Ishikawa (cell line): ENCODE measurements at regions not wholly inside any gene's neighbourhood (a gene's known extent, or its start where the extent isn't known, plus 50 kb on each side); places are given as distances from the start of the nearest gene placed in this dataset.
A peak's percentile ranks its signal among the peaks of the same experiment; 100 is the strongest.

ENCODE experiments used
- CEBPB ChIP-seq: IDR thresholded peaks from 2 replicates; pipeline ENCODE4 v1.6.1; 2012
- CREB1 ChIP-seq: IDR thresholded peaks from 2 replicates; pipeline ENCODE4 v1.6.1; 2012; ENCODE audit warnings: low read depth
- EGR1 ChIP-seq: IDR thresholded peaks from 2 replicates; pipeline ENCODE4 v1.6.1; 2012
- EP300 ChIP-seq: IDR thresholded peaks from 2 replicates; pipeline ENCODE4 v1.6.1; 2012; ENCODE audit warnings: borderline replicate concordance
- FOXM1 ChIP-seq: IDR thresholded peaks from 2 replicates; pipeline ENCODE4 v1.6.1; 2012; ENCODE audit warnings: low read depth, borderline replicate concordance
- MAX ChIP-seq: IDR thresholded peaks from 2 replicates; pipeline ENCODE4 v1.6.1; 2012
- NFIC ChIP-seq: IDR thresholded peaks from 2 replicates; pipeline ENCODE4 v1.6.1; 2012
- RAD21 ChIP-seq: IDR thresholded peaks from 2 replicates; pipeline ENCODE4 v1.6.1; 2012; ENCODE audit warnings: low read depth
- REST ChIP-seq: IDR thresholded peaks from 2 replicates; pipeline ENCODE4 v1.6.1; 2012; ENCODE audit warnings: low read depth, mild to moderate bottlenecking
- TAF1 ChIP-seq: IDR thresholded peaks from 2 replicates; pipeline ENCODE4 v1.6.1; 2012; ENCODE audit warnings: low read depth, mild to moderate bottlenecking
- TCF12 ChIP-seq: IDR thresholded peaks from 2 replicates; pipeline ENCODE4 v1.6.1; 2012; ENCODE audit warnings: low read depth
- TEAD4 ChIP-seq: IDR thresholded peaks from 2 replicates; pipeline ENCODE4 v1.6.1; 2012
- USF1 ChIP-seq: IDR thresholded peaks from 2 replicates; pipeline ENCODE4 v1.6.1; 2012
- YY1 ChIP-seq: IDR thresholded peaks from 2 replicates; pipeline ENCODE4 v1.6.1; 2012; ENCODE audit warnings: low read depth
- ZBTB7A ChIP-seq: IDR thresholded peaks from 2 replicates; pipeline ENCODE4 v1.6.1; 2012; ENCODE audit warnings: low read depth

GRCh38 chr6:90374201-90374600 is 77.6 kb upstream of the BACH2 start:
- no peak for TF ChIP-seq YY1
- TF ChIP-seq NFIC = no peak

- TF ChIP-seq EP300 (no peak), TCF12 (no peak), ZBTB7A (no peak), USF1 (no peak), TEAD4 (no peak)
Observed at GRCh38 chr6:90372885-90373284, 76.2 kb upstream of the BACH2 start.

- no peak for TF ChIP-seq REST
- TF ChIP-seq ZBTB7A = no peak
- no peak for TF ChIP-seq CREB1
- TF ChIP-seq TEAD4 = no peak
- TF ChIP-seq EP300 = no peak
- TF ChIP-seq TCF12 = no peak
- no peak for TF ChIP-seq RAD21
Observed at GRCh38 chr6:90372450-90372849, 75.8 kb upstream of the BACH2 start.

- TF ChIP-seq ZBTB7A (no peak), NFIC (no peak), YY1 (no peak), EGR1 (no peak)
Observed at GRCh38 chr6:90370493-90370959, 73.9 kb upstream of the BACH2 start.

- no peak for TF ChIP-seq YY1
- TF ChIP-seq NFIC = no peak
- no peak for TF ChIP-seq EGR1
- no peak for TF ChIP-seq CREB1
- no peak for TF ChIP-seq EP300
- TF ChIP-seq USF1 = no peak
- no peak for TF ChIP-seq TCF12
- TF ChIP-seq TEAD4 = no peak
- no peak for TF ChIP-seq ZBTB7A
Observed at GRCh38 chr6:90369651-90370050, 73.0 kb upstream of the BACH2 start.

GRCh38 chr6:90369024-90369519 is 72.4 kb upstream of the BACH2 start:
- TF ChIP-seq RAD21 (0 out of 2 replicates have a peak, but pooled peaks have one; percentile 4), YY1 (no peak), TAF1 (no peak), USF1 (no peak), FOXM1 (peak; percentile 68; the same call in 1 of the 2 replicates), REST (no peak), CREB1 (no peak), NFIC (peak; percentile 88), TCF12 (peak; percentile 84), CEBPB (peak; percentile 21; the same call in 1 of the 2 replicates), TEAD4 (peak; percentile 97), ZBTB7A (no peak), MAX (peak; percentile 77), EP300 (peak; percentile 69; the same call in 1 of the 2 replicates), EGR1 (no peak)

- TF ChIP-seq YY1 (no peak), TCF12 (no peak), CREB1 (no peak), CEBPB (no peak), FOXM1 (no peak), ZBTB7A (no peak), EGR1 (no peak), EP300 (no peak), TEAD4 (no peak), NFIC (no peak), USF1 (no peak), TAF1 (no peak), MAX (no peak), REST (no peak)
Observed at GRCh38 chr6:90368601-90369000, 72.0 kb upstream of the BACH2 start.
